Keratinocyte (primary cell): ENCODE measurements at regions not wholly inside any gene's neighbourhood (a gene's known extent, or its start where the extent isn't known, plus 50 kb on each side); places are given as distances from the start of the nearest gene placed in this dataset.

Source experiments
- EZH2 ChIP-seq: IDR thresholded peaks from one replicate; pipeline ENCODE4 v1.6.1; 2012; ENCODE audit warnings: inconsistent platforms, mild to moderate bottlenecking, low read length, moderate library complexity
- TF ChIP-seq, protein P1 (sequence below), 3 experiments: IDR thresholded peaks in 1 of 3; conservative IDR thresholded peaks in 1 of 3; optimal IDR thresholded peaks in 1 of 3; 2 replicates in 2 of 3; 3 replicates in 1 of 3; pipeline versions ENCODE3 to v1.5.1; 2011; ENCODE audit warnings: low read length in 3 of 3, mild to moderate bottlenecking in 3 of 3, moderate library complexity in 2 of 3, control low read depth in 1 of 3, inconsistent platforms in 1 of 3; ENCODE audit not compliant: insufficient read depth in 2 of 3; ENCODE audit errors: extremely low read depth in 1 of 3

DNA sequence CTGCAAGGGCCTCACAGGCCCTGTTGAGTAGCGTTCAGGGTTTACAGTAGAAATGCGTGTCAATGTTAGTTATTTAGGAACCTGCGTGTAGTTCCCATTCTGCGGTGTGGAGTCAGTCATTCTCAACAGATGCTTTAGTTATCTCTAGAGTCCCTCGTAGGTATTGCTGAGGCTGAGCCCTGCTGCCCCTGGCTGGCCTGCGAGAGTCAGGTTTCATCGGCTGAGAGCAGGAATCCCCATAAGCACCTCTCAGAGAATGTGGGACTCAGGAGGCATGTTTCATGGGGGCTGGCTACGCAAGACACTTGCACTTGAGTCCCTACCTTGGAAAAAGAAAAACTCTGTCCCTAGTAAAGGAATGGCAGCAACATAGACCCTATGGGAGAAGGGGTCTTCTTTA, 347.5 kb upstream of the ASIC2 start:
- TF ChIP-seq, protein P1, sequence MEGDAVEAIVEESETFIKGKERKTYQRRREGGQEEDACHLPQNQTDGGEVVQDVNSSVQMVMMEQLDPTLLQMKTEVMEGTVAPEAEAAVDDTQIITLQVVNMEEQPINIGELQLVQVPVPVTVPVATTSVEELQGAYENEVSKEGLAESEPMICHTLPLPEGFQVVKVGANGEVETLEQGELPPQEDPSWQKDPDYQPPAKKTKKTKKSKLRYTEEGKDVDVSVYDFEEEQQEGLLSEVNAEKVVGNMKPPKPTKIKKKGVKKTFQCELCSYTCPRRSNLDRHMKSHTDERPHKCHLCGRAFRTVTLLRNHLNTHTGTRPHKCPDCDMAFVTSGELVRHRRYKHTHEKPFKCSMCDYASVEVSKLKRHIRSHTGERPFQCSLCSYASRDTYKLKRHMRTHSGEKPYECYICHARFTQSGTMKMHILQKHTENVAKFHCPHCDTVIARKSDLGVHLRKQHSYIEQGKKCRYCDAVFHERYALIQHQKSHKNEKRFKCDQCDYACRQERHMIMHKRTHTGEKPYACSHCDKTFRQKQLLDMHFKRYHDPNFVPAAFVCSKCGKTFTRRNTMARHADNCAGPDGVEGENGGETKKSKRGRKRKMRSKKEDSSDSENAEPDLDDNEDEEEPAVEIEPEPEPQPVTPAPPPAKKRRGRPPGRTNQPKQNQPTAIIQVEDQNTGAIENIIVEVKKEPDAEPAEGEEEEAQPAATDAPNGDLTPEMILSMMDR (optimal IDR thresholded peaks at IDR 0.05 in 1 of 3, IDR thresholded peaks at IDR 0.05 in 1 of 3, conservative IDR thresholded peaks at IDR 0.05 in 1 of 3; ENCODE audit: extremely low read depth in 1 of 3, insufficient read depth in 2 of 3, low read length in 3 of 3), result no peak
- TF ChIP-seq EZH2, result no peak
